ENCODE measurements at regions not wholly inside any gene's neighbourhood (a gene's known extent, or its start where the extent isn't known, plus 50 kb on each side); places are given as distances from the start of the nearest gene placed in this dataset.

DNA sequence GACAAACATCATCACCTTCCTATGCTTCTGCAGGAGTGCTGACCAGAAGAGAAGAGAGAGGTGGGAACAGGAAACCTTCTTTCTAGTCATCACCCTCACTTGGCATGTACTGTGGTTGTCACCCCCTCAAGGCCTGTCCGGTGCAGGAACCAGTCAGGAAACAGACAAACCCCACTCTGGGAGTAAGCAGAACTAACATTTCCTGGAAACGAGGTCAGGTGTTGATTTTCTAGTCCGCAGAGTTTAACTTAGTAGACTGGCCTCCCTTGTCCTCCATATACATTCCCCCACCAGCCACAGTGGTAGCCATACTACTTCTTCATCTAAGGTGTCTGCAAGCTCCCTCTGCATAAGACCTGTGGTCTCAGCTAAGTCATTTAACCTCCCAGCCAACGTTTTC is 80.7 kb upstream of the NCAM1 start:
- TF ChIP-seq POLR2A (IDR thresholded peaks at IDR 0.05), result no peak
- TF ChIP-seq, protein P1, sequence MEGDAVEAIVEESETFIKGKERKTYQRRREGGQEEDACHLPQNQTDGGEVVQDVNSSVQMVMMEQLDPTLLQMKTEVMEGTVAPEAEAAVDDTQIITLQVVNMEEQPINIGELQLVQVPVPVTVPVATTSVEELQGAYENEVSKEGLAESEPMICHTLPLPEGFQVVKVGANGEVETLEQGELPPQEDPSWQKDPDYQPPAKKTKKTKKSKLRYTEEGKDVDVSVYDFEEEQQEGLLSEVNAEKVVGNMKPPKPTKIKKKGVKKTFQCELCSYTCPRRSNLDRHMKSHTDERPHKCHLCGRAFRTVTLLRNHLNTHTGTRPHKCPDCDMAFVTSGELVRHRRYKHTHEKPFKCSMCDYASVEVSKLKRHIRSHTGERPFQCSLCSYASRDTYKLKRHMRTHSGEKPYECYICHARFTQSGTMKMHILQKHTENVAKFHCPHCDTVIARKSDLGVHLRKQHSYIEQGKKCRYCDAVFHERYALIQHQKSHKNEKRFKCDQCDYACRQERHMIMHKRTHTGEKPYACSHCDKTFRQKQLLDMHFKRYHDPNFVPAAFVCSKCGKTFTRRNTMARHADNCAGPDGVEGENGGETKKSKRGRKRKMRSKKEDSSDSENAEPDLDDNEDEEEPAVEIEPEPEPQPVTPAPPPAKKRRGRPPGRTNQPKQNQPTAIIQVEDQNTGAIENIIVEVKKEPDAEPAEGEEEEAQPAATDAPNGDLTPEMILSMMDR (IDR thresholded peaks at IDR 0.05), result no peak
- no peak for TF ChIP-seq POLR2AphosphoS5 (IDR thresholded peaks at IDR 0.05)

All from breast epithelium (tissue), 3 donors.